NB4 (cell line): ENCODE measurements at regions not wholly inside any gene's neighbourhood (a gene's known extent, or its start where the extent isn't known, plus 50 kb on each side); places are given as distances from the start of the nearest gene placed in this dataset.

ENCODE experiments used
- DNase-seq: peaks from one replicate; pipeline ENCODE4 v3.0.0; 2010; ENCODE audit warnings: low read depth
- H3K4me3 ChIP-seq: one replicate; pipeline ENCODE4 v1.5.1; 2011; ENCODE audit warnings: mild to moderate bottlenecking, low read depth, low read length, moderate library complexity
- MYC ChIP-seq: IDR thresholded peaks from 2 replicates; pipeline ENCODE4 v1.6.1; 2011; ENCODE audit warnings: low read depth, low read length
- POLR2A ChIP-seq: IDR thresholded peaks from 2 replicates; pipeline ENCODE4 v1.6.1; 2011; ENCODE audit warnings: mild to moderate bottlenecking; ENCODE audit not compliant: insufficient read length; ENCODE audit errors: extremely low read depth
- TF ChIP-seq, protein P1 (sequence below): IDR thresholded peaks from 2 replicates; pipeline ENCODE4 v1.6.1; 2011; ENCODE audit warnings: low read depth, low read length
- TF ChIP-seq, protein P2 (sequence below): IDR thresholded peaks from one replicate; pipeline ENCODE4 v1.5.1; 2012; ENCODE audit warnings: low read depth, low read length

DNA sequence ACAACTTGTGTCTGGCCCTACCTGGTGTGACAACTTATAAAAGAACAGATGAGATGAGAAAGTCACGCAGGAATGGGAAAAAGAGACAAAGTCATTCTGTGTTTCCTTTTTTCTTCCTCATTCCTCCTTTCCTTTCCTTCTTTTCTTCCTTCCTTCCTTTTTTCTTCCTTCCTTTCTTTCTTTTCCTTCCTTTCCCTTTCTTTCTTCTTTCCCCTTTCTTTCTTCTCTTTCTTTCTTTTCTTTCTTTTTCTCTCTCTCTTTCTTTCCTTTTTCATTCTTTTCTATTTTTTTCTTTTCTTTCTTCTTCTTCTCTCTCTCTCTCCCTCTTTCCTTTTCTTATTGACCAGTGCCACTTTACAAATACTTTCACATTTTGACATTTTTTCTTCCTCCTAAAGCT, 239.7 kb downstream of the ATG4C start:
- TF ChIP-seq, protein P1, sequence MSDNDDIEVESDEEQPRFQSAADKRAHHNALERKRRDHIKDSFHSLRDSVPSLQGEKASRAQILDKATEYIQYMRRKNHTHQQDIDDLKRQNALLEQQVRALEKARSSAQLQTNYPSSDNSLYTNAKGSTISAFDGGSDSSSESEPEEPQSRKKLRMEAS = no peak
- no peak for TF ChIP-seq MYC
- TF ChIP-seq, protein P2, sequence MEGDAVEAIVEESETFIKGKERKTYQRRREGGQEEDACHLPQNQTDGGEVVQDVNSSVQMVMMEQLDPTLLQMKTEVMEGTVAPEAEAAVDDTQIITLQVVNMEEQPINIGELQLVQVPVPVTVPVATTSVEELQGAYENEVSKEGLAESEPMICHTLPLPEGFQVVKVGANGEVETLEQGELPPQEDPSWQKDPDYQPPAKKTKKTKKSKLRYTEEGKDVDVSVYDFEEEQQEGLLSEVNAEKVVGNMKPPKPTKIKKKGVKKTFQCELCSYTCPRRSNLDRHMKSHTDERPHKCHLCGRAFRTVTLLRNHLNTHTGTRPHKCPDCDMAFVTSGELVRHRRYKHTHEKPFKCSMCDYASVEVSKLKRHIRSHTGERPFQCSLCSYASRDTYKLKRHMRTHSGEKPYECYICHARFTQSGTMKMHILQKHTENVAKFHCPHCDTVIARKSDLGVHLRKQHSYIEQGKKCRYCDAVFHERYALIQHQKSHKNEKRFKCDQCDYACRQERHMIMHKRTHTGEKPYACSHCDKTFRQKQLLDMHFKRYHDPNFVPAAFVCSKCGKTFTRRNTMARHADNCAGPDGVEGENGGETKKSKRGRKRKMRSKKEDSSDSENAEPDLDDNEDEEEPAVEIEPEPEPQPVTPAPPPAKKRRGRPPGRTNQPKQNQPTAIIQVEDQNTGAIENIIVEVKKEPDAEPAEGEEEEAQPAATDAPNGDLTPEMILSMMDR = no peak
- no peak for TF ChIP-seq POLR2A
- no peak for DNase-seq
- no peak overlapping the region for H3K4me3 ChIP-seq

DNA sequence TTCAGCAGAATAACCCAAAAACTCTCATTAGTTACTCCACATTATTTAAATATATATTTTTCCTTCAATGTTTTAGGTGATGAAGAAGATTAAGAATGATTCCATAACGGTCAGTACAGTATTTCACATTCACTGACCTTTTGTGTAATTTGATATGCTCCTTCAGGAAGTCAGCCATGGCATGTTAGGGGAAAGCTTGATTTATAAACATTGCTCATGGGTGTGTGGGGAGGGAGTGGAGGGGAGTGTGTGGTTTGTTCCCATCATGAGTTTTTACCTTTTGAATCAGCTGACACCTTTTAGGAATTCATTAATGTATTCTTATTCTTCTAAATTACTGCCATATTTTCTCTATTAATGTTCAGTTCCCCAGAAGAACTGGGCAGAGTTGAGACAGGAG, 240.2 kb downstream of the ATG4C start:
- no peak for DNase-seq
- TF ChIP-seq MYC = no peak
- TF ChIP-seq, protein P2 = no peak
- TF ChIP-seq, protein P1 = no peak
- no peak overlapping the region for H3K4me3 ChIP-seq

DNA sequence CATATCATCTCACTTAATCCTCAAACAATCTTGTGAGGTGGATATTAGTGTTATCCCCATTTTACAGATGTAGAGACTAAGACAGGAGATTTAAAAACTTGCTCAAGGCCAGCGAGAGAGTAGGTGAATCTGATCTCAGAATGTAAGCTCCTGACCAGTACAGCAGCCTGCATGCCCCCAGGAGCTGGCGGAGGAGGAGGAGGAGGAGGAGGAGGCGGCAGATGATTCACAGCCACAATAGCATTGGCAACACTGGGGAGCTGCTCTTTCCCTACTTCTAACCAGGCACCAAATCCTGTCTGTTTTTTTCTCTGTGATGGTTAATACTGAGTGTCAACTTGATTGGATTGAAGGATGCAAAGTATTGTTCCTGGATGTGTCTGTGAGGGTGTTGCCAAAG, 243.2 kb downstream of the ATG4C start:
- TF ChIP-seq, protein P2 = no peak
- TF ChIP-seq MYC (no peak), POLR2A (no peak)
- TF ChIP-seq, protein P1 = no peak
- no peak overlapping the region for H3K4me3 ChIP-seq
- DNase-seq = no peak

DNA sequence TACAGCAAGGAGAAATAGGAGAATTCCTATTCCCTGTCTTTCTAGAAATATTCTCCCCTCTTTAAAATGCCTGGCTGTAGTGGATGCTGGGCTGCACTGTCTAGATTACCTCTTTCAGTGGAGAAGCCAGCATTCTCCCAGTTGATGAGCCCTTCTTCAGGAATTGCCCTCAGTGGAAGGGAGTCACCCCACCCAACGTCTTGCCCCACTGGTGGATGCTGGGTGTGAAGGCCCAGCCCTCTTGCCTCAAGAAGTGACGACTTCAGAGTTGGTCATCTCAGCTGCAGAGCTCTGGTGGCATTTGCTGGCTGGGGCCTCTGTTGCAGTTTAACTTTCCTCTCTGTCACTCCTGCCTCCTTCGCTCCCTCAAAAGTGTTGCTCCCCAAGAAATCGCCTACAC, 248.2 kb downstream of the ATG4C start:
- H3K4me3 ChIP-seq = no peak overlapping the region
- DNase-seq = no peak
- TF ChIP-seq MYC = no peak
- no peak for TF ChIP-seq POLR2A
- TF ChIP-seq, protein P2 = no peak
- TF ChIP-seq, protein P1 = no peak

DNA sequence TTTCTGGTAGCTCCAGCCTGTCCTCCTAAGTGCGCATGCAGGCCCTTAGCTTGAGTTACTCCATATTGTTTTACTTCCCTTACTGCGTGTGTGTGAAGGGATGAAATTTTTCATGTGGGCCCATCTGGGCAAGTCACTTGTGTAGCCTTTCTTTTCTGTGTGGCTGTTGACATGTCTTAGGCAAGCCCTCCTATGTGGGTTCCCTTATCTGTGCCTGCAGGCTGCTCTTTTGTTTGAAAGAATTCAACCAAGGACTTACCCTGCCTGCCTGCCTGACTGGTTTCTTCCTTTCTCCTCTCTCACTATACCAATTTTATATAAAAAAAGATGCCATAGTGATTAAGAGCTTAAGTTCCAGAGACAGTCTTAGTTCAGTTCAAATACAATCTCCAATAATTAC, 249.3 kb downstream of the ATG4C start:
- TF ChIP-seq POLR2A (no peak), MYC (no peak)
- TF ChIP-seq, protein P1 = no peak
- TF ChIP-seq, protein P2 = no peak
- DNase-seq = no peak
- H3K4me3 ChIP-seq = no peak overlapping the region

DNA sequence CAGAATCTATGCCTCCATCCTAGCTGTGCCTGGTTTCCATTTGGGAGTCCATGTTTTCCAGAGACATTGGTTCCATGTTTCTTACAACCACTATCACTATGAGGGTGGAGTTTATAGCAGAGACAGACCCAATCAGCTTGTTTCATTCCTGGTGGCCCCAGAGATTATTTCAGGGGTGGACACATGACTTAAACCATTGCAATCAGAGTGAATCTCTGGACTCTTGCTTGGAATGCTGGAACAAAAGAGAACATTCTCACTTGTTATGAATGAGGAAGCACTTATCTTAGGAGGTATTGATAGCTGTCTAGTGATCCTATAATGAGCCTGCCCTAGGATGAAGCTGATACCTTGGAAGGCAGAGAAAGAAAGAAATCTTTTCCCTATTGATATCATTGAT, 250.3 kb downstream of the ATG4C start:
- no peak overlapping the region for H3K4me3 ChIP-seq
- no peak for TF ChIP-seq MYC
- TF ChIP-seq POLR2A = no peak
- TF ChIP-seq, protein P1 = no peak
- TF ChIP-seq, protein P2 = no peak
- DNase-seq = no peak
